Left lung (tissue), 4 donors: ENCODE measurements at regions not wholly inside any gene's neighbourhood (a gene's known extent, or its start where the extent isn't known, plus 50 kb on each side); places are given as distances from the start of the nearest gene placed in this dataset.

Experiments
- ATAC-seq: fragments of 200-7000 bp; cut with Tn5 transposase; one replicate; pipeline ENCODE4 v1.9.1; 2020; ENCODE audit warnings: moderate library complexity
- DNase-seq, 4 donors: peaks; one replicate each; pipeline ENCODE4 v3.0.0-alpha.2; 2013 to 2020
- H3K27ac ChIP-seq, 2 donors: fragments of 200-600 bp; sonication (generic) in 1 of 2; one replicate each; pipeline versions ENCODE4 v1.5.0 to v1.8.0; 2020 to 2021
- H3K27me3 ChIP-seq, 2 donors: fragments of 200-600 bp; sonication (generic) in 1 of 2; one replicate each; pipeline versions ENCODE4 v1.5.0 to v1.8.0; 2020 to 2021
- H3K36me3 ChIP-seq, 2 donors: fragments of 200-600 bp; sonication (generic) in 1 of 2; one replicate each; pipeline versions ENCODE4 v1.5.0 to v1.8.0; 2020 to 2021
- H3K4me1 ChIP-seq, 2 donors: fragments of 200-600 bp; one replicate each; pipeline ENCODE4 v1.8.0; 2021
- H3K4me3 ChIP-seq, 2 donors: fragments of 200-600 bp; sonication (generic) in 1 of 2; one replicate each; pipeline versions ENCODE4 v1.5.0 to v1.8.0; 2020 to 2021; ENCODE audit warnings: mild to moderate bottlenecking in 1 of 2
- H3K9me3 ChIP-seq, 2 donors: fragments of 200-600 bp; sonication (generic) in 1 of 2; one replicate each; pipeline versions ENCODE4 v1.5.0 to v1.8.0; 2020 to 2021
- intact Hi-C, 2 donors: fragments of 100-400 bp; cut with DNase I; formaldehyde crosslinking; loops; one replicate each; pipeline versions ENCODE4 v1.11.2 to v1.14.2; 2022
- TF ChIP-seq, protein P1 (sequence below), 2 donors: fragments of 200-600 bp; sonication (generic) in 1 of 2; IDR thresholded peaks; one replicate each; pipeline versions ENCODE4 v1.5.0 to v1.8.0; 2021; ENCODE audit warnings: antibody characterized with exemption in 2 of 2
- donor health status: DM: no; HTN: yes; CAD: no.
- donor health status: DM: no; HTN: no; CAD: no.

- intact Hi-C loops, result loop anchor here in 1 of 2 donors (5.0 to 10.0 kb wide), 2 partner anchors 191 to 329 kb away; no protein-coding TSS in a partner anchor
- Histone ChIP-seq H3K36me3 (no peaks in the 10 kb centered on the region), H3K27me3 (no peaks in the 10 kb centered on the region), H3K27ac (no peak overlapping the region), H3K4me1 (no peaks in the 10 kb centered on the region), H3K9me3 (no peaks in the 10 kb centered on the region), H3K4me3 (no peak overlapping the region)
- TF ChIP-seq, protein P1, sequence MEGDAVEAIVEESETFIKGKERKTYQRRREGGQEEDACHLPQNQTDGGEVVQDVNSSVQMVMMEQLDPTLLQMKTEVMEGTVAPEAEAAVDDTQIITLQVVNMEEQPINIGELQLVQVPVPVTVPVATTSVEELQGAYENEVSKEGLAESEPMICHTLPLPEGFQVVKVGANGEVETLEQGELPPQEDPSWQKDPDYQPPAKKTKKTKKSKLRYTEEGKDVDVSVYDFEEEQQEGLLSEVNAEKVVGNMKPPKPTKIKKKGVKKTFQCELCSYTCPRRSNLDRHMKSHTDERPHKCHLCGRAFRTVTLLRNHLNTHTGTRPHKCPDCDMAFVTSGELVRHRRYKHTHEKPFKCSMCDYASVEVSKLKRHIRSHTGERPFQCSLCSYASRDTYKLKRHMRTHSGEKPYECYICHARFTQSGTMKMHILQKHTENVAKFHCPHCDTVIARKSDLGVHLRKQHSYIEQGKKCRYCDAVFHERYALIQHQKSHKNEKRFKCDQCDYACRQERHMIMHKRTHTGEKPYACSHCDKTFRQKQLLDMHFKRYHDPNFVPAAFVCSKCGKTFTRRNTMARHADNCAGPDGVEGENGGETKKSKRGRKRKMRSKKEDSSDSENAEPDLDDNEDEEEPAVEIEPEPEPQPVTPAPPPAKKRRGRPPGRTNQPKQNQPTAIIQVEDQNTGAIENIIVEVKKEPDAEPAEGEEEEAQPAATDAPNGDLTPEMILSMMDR (IDR thresholded peaks at IDR 0.05), result no peak
- DNase-seq (no peak), ATAC-seq (no peak)
Observed at GRCh38 chr1:115465802-115466363, 127.8 kb upstream of the NGF start.

DNA sequence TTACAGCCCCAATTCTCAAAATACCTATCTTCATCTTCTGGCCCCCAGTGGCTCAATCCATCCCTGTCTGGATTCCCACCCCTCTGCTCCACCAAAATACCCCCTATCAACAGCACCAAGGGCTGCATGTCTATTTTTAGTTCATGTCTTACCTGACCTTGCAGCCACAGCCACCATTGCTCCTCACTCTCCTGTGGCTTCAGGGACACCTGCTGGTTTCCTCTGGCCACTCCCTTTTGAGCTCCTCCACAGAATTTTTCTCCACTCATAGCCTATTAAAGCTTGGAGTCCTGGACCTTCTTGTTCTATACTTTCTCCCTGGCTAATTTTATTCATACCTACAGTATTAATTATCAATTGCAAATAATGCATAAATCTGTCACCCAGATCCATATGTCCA lies 125.3 kb upstream of the NGF start:
- H3K4me1 ChIP-seq, result no peaks in the 10 kb centered on the region
- H3K36me3 ChIP-seq, result no peaks in the 10 kb centered on the region
- peak; percentile 70 for ATAC-seq
- intact Hi-C loops, result loop anchor here in 1 of 2 donors (10.0 kb wide), 1 partner anchor 189 kb away; no protein-coding TSS in a partner anchor
- H3K27me3 ChIP-seq, result no peaks in the 10 kb centered on the region
- H3K4me3 ChIP-seq, result no peak overlapping the region
- H3K9me3 ChIP-seq, result no peaks in the 10 kb centered on the region
- no peak for DNase-seq
- H3K27ac ChIP-seq, result no peak overlapping the region
- TF ChIP-seq, protein P1 (IDR thresholded peaks at IDR 0.05), result no peak

- DNase-seq, result no peak
- Histone ChIP-seq H3K36me3 (no peaks in the 10 kb centered on the region), H3K27me3 (no peaks in the 10 kb centered on the region), H3K4me1 (no peaks in the 10 kb centered on the region), H3K4me3 (no peak overlapping the region), H3K27ac (no peak overlapping the region), H3K9me3 (no peaks in the 10 kb centered on the region)
- intact Hi-C loops, result loop anchor here in 1 of 2 donors (10.0 kb wide), 1 partner anchor 188 kb away; no protein-coding TSS in a partner anchor
- TF ChIP-seq, protein P1 (IDR thresholded peaks at IDR 0.05), result no peak
- no peak for ATAC-seq
Observed at GRCh38 chr1:115462566-115463076, 124.6 kb upstream of the NGF start.

- no peaks in the 10 kb centered on the region for H3K4me1 ChIP-seq
- H3K4me3 ChIP-seq, result no peak overlapping the region
- H3K36me3 ChIP-seq, result no peaks in the 10 kb centered on the region
- H3K27me3 ChIP-seq, result no peaks in the 10 kb centered on the region
- no peak for ATAC-seq
- H3K9me3 ChIP-seq, result no peaks in the 10 kb centered on the region
- TF ChIP-seq, protein P1 (IDR thresholded peaks at IDR 0.05), result no peak
- intact Hi-C loops, result loop anchor here in 1 of 2 donors (10.0 kb wide), 1 partner anchor 187 kb away; no protein-coding TSS in a partner anchor
- H3K27ac ChIP-seq, result no peak overlapping the region
- DNase-seq, result no peak
Observed at GRCh38 chr1:115461526-115461925, 123.5 kb upstream of the NGF start.

DNA sequence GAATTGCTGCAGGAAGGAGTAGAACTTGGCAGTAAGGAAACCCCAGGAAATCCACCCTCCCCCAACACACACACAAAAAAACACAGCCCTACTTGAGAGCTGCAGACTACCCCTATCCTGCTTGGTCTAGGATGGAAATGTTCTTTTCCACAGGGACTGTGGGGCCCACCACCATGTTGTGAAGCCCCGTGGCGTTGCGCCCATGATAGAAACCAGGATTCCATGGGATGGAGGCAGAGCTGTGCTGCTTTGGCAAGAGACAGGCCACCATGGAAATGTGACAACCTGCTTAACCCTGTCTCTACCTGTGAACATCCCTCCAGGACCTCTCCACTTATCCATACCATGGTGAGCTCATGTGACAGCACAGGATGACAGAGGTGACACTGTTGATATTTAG lies 121.1 kb upstream of the NGF start:
- DNase-seq (no peak), ATAC-seq (no peak)
- Histone ChIP-seq H3K27ac (no peak overlapping the region), H3K9me3 (no peaks in the 10 kb centered on the region), H3K36me3 (no peaks in the 10 kb centered on the region), H3K27me3 (no peaks in the 10 kb centered on the region), H3K4me3 (no peak overlapping the region), H3K4me1 (no peaks in the 10 kb centered on the region)
- intact Hi-C loops, result no loop called here
- TF ChIP-seq, protein P1 (IDR thresholded peaks at IDR 0.05), result no peak
